Renal cortical epithelial cell (primary cell): ENCODE measurements at regions not wholly inside any gene's neighbourhood (a gene's known extent, or its start where the extent isn't known, plus 50 kb on each side); places are given as distances from the start of the nearest gene placed in this dataset.
"Not testable (repeated sequence)": the region's sequence is repeated elsewhere in the genome, so short reads cannot be mapped to it uniquely, and the experiment has no call there.

Source experiments
- DNase-seq: peaks from one replicate; pipeline ENCODE4 v3.0.0-alpha.2; 2011; ENCODE audit warnings: low read depth

- no peak for DNase-seq
Observed at GRCh38 chrX:903116-903515, 272.5 kb downstream of the SHOX start.

DNA sequence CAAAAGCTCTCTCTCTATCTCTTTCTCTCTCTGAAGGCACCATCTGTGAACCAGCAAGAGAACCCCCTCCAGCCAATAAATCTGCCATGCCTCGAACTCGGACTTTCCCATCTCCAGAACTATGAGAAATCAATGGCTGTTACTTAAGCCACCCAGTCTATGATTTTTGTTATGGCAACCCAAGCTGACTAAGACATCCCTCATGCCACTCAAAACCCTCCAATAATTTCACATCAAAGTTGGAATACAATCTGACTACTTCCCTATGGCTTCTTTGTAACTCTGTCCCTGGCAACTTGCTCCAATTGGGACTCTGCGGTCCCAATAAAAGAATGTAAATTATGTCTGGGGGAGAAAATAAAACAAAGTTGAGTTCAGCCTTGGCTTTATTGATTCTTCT, 265.7 kb downstream of the SHOX start:
- no peak for DNase-seq

- DNase-seq = no peak
Observed at GRCh38 chrX:889966-890651, 259.5 kb downstream of the SHOX start.

DNA sequence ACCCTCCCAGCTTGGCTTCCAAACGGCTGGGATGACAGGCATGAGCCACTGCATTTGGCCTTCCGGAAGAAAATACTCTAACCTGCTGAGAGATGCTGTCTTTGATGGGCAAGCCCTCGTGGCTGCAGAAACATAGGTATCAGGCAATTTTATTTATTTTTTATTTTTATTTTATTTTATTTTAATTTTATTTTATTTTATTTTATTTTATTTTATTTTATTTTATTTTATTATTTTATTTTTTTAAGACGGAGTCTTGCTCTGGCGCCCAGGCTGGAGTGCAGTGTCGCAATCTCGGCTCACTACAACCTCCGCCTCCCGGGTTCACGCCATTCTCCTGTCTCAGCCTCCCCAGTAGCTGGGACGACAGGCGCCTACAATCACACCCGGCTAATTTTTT, 257.1 kb downstream of the SHOX start:
- not testable (repeated sequence) for DNase-seq

- DNase-seq = no peak
Observed at GRCh38 chrX:883588-883987, 253.0 kb downstream of the SHOX start.

DNA sequence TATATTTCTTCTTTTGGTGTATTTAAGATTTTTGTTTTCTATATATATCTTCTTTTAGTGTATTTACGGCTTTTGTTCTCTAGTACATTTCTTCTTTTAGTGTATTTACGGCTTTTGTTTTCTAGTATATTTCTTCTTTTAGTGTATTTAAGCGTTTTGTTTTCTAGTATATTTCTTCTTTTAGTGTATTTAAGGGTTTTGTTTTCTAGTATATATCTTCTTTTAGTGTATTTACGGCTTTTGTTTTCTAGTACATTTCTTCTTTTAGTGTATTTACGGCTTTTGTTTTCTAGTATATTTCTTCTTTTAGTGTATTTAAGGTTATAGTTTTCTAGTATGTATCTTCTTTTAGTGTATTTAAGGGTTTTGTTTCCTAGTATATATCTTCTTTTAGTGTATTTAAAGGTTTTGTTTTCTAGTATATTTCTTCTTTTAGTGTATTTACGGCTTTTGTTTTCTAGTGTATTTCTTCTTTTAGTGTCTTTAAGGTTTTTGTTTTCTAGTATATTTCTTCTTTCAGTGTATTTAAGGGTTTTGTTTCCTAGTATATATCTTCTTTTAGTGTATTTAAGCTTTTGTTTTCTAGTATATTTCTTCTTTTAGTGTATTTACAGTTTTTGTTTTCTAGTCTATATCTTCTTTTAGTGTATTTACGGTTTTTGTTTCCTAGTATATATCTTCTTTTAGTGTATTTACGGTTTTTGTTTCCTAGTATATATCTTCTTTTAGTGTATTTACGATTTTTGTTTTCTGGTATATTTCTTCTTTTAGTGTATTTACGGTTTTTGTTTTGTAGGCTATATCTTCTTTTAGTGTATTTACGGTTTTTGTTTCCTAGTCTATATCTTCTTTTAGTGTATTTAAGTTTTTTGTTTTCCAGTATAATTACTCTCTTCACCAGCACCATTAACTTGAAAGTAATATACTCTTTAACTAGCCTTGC, 249.4 kb downstream of the SHOX start:
- DNase-seq = not testable (repeated sequence)

DNA sequence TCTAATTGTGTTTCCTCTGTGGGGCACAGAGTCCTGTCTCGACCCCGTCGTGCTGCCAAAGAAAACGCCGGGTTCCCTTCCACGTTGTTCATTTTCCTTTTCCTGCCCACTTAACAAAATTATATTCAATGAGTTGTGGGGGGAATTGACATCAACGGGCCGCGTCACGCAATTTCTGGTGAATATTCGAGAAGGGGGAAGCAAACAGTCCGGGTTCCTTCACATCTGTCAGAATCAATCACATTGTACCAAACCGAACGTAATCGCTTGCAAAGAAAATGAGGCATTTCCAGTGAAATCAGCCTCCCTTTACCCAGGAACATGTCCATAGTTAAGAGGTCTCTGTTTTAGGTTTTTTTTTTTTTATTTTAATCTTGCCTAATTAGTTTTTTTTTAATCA, 243.5 kb downstream of the SHOX start:
- DNase-seq = no peak

DNA sequence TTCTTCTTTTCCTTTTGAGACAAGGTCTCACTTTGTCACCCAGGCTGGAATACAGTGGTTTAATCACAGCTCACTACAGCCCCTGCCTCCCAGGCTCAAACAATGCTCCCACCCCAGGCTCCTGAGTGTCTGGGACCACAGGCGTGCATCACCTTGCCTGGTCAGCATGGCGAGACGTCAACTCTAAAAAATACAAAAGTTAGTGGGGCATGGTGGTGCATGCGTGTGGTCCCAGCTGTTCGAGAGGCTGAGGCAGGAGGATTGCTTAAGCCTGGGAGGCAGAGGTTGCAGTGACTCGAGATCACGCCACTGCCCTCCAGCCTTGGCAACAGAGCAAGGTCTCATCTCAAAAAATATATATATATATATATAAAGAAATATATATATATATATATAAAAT, 242.4 kb downstream of the SHOX start:
- no peak for DNase-seq

- DNase-seq = no peak
Observed at GRCh38 chrX:872090-872489, 241.5 kb downstream of the SHOX start.

- no peak for DNase-seq
Observed at GRCh38 chrX:871626-872025, 241.0 kb downstream of the SHOX start.

DNA sequence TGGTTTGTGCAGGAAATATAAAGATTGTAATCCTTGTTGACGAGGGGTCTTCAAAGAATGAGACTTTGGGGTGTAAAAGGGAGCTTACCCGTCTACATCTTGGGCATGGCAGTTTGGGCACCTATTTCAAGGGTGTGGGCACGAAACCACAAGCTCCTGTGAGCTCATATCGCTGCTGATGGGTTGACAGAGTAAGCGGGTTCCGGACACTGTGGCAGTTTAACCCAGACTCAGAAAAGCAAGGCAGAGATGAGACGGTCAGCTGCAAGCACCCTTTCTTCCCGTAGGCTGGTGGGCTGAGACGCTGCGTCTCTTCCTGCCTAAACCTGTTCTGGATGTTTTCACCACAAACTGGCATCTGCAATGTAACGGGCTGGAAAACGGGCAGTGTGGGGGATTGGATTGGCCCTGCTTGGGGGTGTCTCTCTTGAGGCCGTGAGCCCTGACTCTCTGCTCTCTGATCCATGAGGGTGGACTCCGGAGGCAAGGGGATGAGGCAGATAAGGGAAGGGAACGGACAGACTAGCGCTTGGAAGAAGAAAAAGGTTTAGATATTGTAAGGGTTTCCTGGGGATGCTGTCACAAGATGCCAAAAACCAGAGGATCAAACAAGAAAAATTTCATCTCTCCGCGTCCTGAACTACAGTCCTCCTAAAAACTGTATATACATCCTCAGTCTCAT, 237.5 kb downstream of the SHOX start:
- DNase-seq = no peak

- no peak for DNase-seq
Observed at GRCh38 chrX:867502-867901, 236.9 kb downstream of the SHOX start.

DNA sequence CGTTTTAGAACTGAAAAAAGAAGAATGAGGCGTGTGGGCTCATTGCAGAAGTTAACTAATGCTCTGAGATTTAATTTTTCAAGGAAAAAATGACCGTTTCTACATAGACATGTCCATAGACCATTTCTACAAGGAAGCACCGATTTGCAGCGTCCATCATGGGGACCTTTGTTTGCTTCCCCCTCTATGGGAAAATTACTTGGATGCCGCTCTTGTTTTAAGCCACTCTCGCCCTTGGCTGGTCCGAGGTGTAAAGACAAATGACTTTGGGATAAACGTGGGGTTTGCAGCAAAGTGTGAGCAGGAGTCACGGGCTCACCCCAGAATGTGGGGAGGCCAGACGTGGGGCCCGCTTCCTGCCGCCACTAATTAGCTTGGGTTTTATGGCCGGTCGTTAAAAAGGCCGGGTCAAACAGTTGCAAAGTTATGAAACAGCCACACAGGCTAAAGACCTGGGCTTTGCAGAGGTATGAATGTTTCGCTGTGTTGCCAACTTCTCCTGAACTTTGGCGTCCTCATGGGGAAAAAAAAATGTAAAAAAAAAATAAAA, 235.9 kb downstream of the SHOX start:
- no peak for DNase-seq

DNA sequence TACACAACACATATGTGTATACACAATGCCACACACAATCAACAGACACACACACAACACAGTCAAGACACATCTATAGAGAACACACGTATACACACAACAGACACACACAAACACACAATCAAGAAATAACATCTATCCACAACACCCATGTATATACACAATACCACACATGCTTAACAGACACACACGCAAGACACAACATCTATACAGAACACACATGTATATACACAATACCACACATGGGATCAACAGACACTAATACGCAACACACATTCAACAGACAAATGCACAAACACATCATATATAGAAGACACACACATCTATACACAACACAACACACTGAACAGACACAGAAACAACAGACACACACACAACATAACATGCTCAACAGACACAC, 234.8 kb downstream of the SHOX start:
- no peak for DNase-seq

DNA sequence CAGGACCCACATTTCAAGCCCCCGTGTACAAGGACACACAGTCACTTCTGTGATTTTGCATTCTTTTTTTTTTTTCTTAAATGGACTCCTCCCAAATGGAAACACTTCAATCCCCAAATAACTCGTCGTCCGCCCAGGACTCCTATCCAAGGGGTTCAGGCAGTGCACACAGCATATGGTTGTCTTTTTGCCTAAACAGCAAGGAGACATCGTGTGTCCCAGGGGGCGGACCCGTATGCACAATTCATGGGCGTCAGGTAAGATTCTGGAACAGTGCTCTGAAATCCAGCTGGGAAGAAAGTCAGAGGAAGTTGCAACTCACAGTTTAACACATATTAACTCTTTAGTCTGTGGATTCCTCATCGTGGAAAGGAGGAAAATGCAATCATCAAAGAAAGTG, 231.3 kb downstream of the SHOX start:
- no peak for DNase-seq

- no peak for DNase-seq
Observed at GRCh38 chrX:861340-861890, 230.8 kb downstream of the SHOX start.

GRCh38 chrX:859329-859728, 228.7 kb downstream of the SHOX start:
- no peak for DNase-seq

DNA sequence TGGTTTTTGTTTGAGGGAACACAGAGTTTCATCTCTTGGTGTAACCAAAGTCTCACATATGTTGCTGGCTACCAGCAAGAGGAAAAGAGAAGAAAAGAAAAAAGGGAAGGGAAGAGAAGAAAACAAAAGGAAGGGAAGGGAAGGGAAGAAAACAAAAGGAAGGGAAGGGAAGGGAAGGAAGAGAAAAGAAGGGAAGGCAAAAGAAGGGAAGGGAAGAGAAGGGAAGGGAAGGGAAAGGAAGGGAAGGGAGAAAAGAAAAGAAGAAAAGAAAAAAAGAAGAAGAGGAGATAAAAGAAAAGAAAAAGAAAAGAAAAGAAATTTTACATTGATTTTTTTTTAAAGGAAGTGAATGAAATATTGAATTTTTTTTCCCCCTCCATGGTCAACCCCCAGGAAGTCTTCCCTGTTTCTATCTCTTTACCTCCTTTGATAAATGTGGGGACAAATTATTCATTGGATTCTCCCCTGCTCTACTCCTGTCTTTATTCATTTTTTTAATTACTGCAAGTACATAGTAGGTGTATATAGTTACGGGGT, 228.0 kb downstream of the SHOX start:
- DNase-seq = no peak

DNA sequence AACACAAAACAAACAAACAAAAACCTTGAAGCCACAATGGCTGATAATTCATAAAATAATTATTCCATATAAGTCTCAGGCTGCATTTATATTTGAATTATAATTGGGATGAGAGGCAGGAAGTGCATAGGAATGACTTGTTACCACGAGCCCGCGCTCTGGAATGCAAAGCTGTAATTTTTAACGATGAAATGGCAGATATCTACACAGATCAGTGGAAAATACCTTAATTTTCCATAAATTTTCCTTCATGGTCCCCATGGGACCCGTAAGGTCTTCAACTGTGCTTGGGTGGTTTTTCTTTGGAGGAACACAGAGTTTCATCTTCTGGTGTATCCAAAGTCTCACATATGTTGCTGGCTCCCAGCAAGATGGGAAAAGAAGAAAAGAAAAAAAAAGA, 226.8 kb downstream of the SHOX start:
- no peak for DNase-seq

DNA sequence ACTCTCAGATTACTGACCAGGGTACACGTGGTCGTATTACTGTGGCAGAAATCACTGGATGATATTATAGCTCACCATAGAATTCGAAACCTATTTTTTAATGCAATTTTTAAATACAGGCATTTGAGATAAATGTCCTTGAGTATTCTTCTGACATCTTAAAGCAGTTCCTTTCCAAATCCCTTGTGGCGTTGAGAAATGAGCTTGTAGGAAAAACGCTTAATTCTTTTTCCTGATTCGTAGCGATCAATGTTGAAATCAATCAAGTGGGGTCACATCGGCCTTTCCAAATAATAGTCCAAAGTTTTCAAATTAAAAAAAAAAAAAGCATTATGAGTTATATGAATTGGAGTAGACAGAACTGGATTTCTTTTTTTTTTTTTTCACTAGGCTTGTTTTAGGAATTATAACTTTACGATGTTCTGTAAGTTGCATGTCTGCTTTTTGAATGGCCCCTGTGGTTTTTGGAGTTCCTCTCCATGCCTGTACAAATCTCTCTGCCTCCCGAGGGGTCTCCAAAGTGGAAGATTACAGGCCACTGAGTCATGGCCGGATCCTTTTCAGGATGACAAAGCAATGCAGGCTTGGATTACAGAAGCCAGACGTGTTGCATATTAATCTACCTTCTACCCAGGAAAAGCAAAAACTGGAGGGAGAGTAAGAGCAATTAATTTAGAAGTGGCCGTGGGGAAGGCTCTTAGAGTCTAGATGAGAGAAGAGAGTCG, 226.1 kb downstream of the SHOX start:
- DNase-seq = no peak

DNA sequence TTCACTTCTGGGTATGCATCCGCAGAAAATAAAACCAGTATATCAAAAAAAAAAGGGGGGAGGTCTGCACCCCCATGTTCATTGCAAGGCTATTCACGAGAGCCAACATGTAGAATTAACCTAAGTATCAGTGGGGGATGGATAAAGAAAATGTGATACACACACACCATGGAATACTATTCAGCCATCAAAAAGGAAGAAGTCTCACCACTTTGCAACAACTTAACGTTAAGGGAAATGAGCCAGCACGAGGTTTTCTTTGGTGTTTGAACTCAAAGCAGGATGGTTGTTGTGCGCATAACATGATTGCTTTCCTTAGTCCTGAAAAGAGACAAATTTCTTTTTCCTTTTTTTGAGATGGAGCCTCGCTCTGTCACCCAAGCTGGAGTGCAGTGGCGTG, 222.7 kb downstream of the SHOX start:
- no peak for DNase-seq
